OCI-M2 (cell line): ENCODE measurements at regions not wholly inside any gene's neighbourhood (a gene's known extent, or its start where the extent isn't known, plus 50 kb on each side); places are given as distances from the start of the nearest gene placed in this dataset.

ENCODE experiments used
- DNase-seq: peaks from one replicate; lab custom pipeline; 2025; ENCODE audit not compliant: unreplicated experiment; lab: John Stamatoyannopoulos, UW

DNA sequence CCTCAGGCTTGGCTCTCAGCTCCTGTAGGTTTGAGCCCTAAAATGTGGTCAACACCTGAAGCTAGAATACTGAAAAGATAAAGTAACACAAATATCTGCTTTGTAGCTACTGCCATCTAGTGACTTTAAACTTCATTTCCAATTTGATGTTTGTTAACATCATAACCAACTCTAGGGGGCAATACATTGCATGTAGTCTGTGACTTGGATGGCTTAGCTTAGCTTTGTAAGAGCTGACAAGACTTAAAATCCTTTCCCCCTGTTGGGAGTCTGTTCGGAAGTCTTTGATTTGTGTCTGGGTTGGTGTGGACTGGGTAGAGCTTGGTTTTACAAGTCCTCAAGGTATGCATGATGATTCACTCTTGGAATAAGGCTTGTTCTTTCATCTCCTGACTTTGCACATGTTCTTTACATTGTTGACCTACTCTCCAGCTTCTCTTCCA is 51.7 kb downstream of the SCN11A start:
- peak; percentile 32 for DNase-seq

DNA sequence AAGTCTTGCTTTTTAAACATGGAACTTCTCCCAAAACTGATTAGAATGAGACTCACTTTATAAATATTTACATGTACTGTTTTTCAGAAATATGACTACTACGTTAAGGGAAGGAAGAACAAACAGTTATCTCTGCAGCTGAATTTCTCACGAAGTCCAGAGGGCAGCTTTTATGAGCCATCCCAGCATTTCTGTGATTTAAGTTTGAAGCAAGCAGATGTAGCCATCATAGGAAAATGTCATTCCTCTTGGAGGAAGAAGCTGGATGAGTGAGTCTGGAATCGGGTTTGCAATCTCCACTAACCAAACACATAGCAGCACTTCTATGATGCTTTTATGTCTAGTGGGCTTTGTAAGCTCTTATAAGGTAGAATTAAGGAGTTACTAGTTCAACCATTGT is 53.7 kb downstream of the SCN11A start:
- no peak for DNase-seq

DNA sequence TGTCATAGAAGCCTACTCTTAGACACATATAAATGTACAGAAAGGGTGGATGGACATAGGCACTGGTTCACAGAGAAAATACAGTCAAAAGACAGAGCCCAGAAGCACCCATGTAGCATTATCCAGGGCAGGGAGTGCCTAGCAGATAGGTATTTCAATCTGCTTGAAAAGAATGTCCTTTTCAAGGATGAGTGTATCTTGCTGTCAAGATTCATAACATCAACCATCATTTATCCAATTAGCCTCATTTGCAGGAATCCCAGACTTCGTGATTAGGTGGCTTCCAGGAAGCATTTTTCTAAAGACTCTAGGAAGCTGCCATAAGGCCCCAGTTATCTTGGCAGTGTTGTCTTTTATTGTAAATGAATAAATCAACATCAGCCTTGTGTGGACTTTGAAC is 55.6 kb downstream of the SCN11A start:
- DNase-seq = no peak

GRCh38 chr3:38994251-38994650 is 57.5 kb downstream of the SCN11A start:
- no peak for DNase-seq

DNA sequence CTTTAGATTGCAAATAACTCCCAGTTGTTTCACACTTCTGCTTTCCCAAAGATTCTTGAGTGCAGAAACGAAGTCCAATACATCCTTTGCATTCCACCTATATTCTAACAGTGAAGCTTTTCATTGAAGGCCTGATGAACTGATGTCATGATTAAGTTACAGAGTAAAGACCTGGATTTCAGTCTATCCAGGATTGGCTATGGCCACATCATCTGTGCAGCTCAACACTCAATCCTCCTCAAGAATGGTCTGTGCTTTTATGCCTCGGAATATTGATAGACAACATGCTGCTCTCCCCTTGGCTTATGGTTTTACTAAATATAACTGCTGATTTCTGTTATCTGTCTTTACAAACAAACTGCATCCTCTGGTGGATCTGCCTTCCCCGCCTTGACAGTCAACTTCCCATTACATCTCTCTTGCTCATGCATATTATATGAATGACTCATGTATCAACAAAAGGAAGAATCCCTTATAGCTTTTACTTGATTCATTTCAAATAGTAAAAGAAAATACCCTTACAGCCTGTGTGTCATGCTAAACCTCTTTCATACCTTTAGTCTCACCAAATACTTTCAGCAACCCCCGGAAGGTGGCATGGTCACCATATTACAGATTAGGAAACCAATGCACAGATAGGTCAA is 59.5 kb downstream of the SCN11A start:
- no peak for DNase-seq

- no peak for DNase-seq
Observed at GRCh38 chr3:38990621-38991020, 61.1 kb downstream of the SCN11A start.

GRCh38 chr3:38989917-38990510 is 61.7 kb downstream of the SCN11A start:
- no peak for DNase-seq

DNA sequence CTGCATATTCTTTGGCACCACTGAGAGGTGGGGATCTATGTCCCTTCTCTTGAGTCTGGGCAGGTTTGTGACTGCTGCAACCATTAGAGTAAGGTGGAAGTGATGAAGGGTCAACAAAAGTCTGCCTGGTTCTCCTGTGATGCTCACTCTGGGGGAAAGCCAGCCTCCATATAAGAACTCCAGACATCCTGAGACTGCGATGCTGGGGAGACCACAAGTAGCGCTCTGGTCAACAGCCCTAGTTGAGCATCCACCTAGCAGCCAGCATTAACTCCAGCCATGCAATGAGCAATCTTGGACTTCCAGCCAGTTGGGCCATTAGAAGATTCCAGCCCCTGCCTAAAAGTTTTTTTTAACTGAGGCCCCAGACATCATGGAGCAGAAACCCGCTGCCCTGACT is 62.8 kb downstream of the SCN11A start:
- DNase-seq = no peak

- DNase-seq = no peak
Observed at GRCh38 chr3:38987456-38987855, 64.3 kb downstream of the SCN11A start.

DNA sequence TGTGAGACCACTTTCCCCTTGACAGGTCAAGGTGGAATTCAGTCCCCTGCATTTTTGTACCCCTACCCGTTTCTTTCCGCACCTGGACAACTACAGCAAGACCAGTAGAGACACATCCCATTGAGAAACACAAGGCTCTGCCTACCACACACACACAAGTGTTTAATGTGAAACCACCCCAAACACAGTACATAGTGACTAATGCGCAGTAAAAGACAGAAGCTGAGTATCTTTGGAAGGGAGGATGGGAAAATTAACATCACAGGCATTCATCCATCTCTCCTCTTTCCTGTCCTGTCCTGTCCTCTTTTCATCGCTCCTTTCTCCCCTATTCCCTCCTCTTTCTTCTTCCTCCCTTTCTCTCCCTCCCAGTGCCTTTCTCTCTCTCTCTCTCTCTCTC is 64.8 kb downstream of the SCN11A start:
- no peak for DNase-seq

DNA sequence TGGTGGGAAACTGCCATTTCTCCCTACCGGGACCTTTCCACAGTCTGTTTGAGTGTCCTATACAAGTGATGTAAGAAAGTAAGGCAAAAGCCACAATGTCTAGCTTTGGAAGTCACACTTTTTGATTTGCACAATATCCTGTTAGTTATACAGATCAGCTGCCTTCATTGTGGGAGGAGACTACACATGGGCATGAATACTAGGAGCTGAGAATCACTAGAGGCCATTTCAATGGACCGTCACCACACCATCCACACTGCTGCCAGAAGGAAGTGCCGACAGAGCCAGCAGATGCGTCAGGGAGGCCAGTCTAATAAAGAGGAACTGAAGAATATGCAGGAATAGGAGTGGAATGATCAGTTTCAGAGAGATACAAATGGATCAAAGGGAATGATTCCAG is 65.8 kb downstream of the SCN11A start:
- DNase-seq = no peak

DNA sequence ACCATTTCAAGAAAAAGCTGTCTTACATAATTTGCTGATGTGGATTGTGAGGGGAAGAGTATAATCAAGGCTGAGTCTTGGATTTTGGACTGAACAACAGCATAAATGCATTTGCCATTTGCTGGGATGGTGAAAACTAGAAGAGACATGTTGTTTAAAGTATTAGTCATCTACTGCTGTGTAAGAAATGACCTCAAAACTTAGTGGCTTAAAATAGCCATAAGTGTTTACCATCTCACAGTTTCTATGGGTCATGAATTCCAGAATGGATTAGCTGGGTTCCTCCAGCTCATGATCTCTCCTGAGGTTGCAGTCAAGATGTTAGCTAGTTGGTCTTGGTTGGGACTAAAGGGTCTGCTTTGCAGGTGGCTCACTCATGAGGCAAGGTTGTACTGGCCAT is 66.2 kb downstream of the SCN11A start:
- DNase-seq = no peak

GRCh38 chr3:38984731-38985130 is 67.0 kb downstream of the SCN11A start:
- no peak for DNase-seq

GRCh38 chr3:38984110-38984509 is 67.6 kb downstream of the SCN11A start:
- no peak for DNase-seq

- DNase-seq = no peak
Observed at GRCh38 chr3:38980938-38981337, 70.8 kb downstream of the SCN11A start.

DNA sequence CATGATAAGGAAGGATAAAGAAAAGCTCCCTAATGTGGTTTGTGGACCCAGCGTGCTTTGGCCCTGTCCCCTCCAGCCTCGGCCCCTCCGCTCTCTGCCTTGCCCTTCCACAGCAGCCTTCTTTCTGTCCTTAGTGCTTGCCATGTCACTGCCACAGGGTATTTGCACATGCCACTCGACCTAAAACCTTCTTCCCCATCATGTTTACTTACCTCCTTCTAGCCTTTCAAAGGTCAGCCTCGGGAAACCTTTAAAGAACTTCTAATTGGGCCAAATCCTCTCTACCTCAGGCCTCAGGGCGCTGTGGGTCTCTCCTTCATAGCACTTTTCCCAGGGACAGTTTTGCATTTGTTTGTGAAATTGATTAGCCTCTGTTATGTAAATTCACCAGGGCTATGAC is 73.0 kb downstream of the SCN11A start:
- DNase-seq = no peak

DNA sequence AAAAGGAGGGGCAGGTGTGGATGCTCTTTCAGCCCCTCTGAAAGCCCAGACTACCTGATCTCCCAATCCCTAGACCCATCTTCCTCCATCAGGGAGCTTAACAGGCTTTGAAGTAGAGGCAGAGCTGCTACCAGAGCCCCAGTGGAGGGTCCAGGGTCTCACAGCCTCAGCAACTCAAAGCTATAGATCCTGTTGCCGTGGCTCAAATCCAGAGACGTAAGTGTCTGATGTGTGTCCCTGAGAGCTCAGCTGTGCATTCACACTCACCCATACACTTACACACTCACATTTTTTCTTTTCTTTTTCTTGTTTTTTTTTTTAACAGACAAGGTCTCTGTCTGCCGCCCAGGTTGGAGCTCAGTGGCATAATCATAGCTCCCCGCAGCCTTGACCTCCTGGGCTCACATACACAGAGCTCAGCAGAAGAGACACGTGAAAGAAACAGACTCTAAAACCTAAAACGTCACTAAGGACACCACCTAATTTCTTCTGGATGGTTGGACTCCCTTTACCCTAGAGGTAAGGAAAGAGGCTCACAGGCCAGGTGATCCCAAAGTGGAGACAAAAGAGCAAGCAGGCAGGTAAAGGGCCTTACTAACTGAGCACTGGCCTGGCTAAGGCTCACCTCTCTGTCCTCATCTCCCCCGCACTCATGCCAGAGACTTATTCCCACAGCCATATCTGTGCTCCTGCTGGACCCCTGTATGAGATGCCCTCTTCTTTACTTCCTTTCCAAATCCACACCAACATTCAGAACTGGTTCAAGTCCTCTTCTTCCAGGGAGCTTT is 80.7 kb downstream of the SCN11A start:
- no peak for DNase-seq

DNA sequence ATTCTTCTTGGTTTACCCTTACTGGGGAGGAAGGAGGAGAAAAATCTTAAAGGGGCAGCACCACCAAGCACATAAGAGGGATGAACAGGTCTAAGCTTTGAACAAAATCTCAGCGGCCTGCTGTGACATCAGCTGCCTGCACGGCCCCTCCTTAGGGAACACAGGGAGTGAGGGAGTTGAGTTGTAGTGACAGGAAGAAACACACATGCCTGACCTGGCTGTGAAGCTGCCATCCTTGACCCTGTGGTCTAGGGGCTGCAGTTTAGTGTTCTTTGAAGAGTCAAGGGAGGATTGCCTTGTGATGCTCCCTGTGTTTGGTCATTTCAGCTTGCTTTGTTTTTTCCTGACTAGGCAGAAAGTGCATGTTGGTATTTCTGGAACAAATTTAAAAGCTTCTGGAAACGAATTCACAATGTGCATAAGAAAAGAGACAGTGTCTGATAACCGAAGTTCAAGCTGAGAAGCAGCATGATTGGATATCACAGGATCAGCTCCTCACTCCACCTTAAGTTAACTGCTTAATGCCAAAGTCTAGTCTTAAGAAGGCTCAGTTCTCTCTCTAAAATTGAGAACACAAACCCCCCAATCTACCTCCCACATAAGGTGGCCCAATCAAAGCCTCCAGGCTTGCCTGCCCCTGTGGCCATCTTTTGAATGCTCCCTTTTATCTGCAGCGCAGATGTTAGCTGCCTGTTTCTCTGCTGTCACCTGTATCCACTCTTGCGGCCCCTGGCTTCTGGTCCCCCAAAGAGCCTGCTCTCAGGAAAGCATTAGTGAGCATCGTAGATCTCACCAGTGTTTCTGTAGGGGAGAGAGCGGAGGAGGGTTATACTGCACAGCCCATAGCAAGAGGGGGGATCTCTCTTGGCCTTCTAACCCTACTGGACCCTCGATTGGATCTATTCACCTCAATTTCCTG is 82.2 kb downstream of the SCN11A start:
- DNase-seq = no peak

DNA sequence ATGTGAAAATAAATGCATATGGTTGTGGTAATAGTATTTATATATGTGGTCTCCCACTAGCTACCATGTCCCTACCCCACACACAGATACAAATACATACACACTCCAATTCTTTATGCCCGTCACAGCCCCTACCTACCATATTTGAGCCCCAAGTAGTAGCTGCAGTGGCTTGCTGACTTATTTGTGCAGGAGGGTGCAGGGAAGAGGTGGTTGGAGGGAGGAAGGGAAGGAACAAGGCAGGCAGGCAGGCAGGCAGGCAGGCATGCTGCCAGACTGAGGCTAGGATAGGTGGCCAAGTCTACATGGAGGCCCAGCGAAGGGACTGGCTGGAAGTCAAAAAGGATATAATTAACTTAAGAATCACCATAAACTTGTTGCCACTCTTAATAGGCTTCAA is 82.9 kb downstream of the SCN11A start:
- DNase-seq = no peak

DNA sequence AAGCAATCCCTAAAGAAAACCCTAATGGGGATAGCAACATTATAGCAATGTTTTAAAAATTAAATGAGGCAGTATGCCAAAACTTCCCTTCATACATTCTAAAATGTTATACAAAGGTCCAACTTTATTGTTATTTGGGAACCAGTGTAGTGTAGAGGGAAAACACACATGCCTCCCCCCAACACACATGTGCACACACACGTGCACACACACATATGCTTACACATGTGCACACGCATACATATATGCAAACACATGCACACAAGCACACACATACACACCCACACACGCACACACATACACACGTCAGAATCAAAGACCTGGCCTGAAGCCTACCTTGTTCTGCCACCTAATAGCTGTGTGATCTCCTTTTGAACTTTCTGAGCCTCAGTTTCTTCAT is 83.3 kb downstream of the SCN11A start:
- DNase-seq = no peak

DNA sequence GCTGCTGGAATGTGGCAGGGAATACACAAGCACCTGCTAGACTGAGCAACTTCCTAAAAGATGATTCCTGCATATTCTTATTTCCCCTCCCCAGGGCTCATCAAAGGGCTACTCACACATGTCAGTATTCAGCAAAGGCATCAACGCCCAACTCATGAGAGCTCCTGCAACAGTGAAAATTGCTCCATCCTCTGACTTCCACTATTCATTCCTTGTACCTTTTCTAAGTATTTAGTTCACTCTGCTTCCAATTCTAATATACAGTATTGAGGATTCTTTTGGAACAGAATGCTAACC is 84.1 kb downstream of the SCN11A start:
- DNase-seq = no peak
